ENCODE measurements at regions not wholly inside any gene's neighbourhood (a gene's known extent, or its start where the extent isn't known, plus 50 kb on each side); places are given as distances from the start of the nearest gene placed in this dataset.

GRCh38 chr7:112853422-112853821 lies 63.2 kb upstream of the TMEM168 start:
- Histone ChIP-seq H3K79me2 (peaks cover 18% of the 10 kb centered on the region), H3K4me3 (ENCODE audit: low read depth, low read length) (no peak overlapping the region), H3K9me3 (ENCODE audit: control insufficient read depth, low read length) (no peaks in the 10 kb centered on the region), H2AFZ (no peak overlapping the region), H3K27me3 (ENCODE audit: control insufficient read depth, insufficient read depth, low read length) (no peaks in the 10 kb centered on the region), H3K9ac (no peak overlapping the region), H3K4me2 (ENCODE audit: low read length) (no peak overlapping the region), H3K4me1 (no peaks in the 10 kb centered on the region), H3K27ac (no peak overlapping the region), H3K36me3 (ENCODE audit: control insufficient read depth, insufficient read depth, low read length) (no peaks in the 10 kb centered on the region)
- TF ChIP-seq CTCF (IDR thresholded peaks at IDR 0.05) = no peak

- H3K4me1 ChIP-seq = no peaks in the 10 kb centered on the region
- H3K9ac ChIP-seq = no peak overlapping the region
- no peak overlapping the region for H3K4me2 ChIP-seq (ENCODE audit: low read length)
- no peak for TF ChIP-seq CTCF (IDR thresholded peaks at IDR 0.05)
- peaks cover 14% of the 10 kb centered on the region for H3K79me2 ChIP-seq
- no peak overlapping the region for H3K27ac ChIP-seq
- H3K27me3 ChIP-seq (ENCODE audit: control insufficient read depth, insufficient read depth, low read length) = no peaks in the 10 kb centered on the region
- no peaks in the 10 kb centered on the region for H3K9me3 ChIP-seq (ENCODE audit: control insufficient read depth, low read length)
- no peak overlapping the region for H3K4me3 ChIP-seq (ENCODE audit: low read depth, low read length)
- H2AFZ ChIP-seq = no peak overlapping the region
- no peaks in the 10 kb centered on the region for H3K36me3 ChIP-seq (ENCODE audit: control insufficient read depth, insufficient read depth, low read length)
These were observed 53.0 kb upstream of the TMEM168 start for GRCh38 chr7:112843151-112843550.

Data from parathyroid adenoma (tissue), 2 donors.